Kidney (tissue), 13 donors: ENCODE measurements at regions not wholly inside any gene's neighbourhood (a gene's known extent, or its start where the extent isn't known, plus 50 kb on each side); places are given as distances from the start of the nearest gene placed in this dataset.

ENCODE experiments used
- DNase-seq, 5 donors: peaks; one replicate each; pipeline ENCODE4 v3.0.0-alpha.2; 2013 to 2020
- FAIRE-seq: peaks from 2 replicates; lab custom pipeline; 2012; peaks lifted over from hg19 to GRCh38; lab: Jason Lieb, UNC
- H3K27ac ChIP-seq, 2 donors: one replicate each; pipeline ENCODE4 v1.7.0; 2013; ENCODE audit warnings: low read depth in 2 of 2, low read length in 2 of 2, inconsistent platforms in 1 of 2
- H3K27me3 ChIP-seq: one replicate; pipeline ENCODE4 v1.7.1; 2013; ENCODE audit warnings: low read length, inconsistent platforms; ENCODE audit not compliant: control insufficient read depth, insufficient read depth
- H3K36me3 ChIP-seq, 3 donors: one replicate each; pipeline versions ENCODE4 v1.7.0 to v1.7.1; 2013; ENCODE audit warnings: low read length in 3 of 3, control low read depth in 1 of 3, inconsistent platforms in 1 of 3; ENCODE audit not compliant: insufficient read depth in 3 of 3, control insufficient read depth in 2 of 3
- H3K4me1 ChIP-seq, 3 donors: one replicate each; pipeline versions ENCODE4 v1.7.0 to v1.7.1; 2013; ENCODE audit warnings: low read length in 3 of 3, inconsistent platforms in 1 of 3, low read depth in 1 of 3; ENCODE audit not compliant: control insufficient read depth in 2 of 3, insufficient read depth in 2 of 3
- H3K4me3 ChIP-seq, 3 donors: one replicate each; pipeline versions ENCODE4 v1.7.0 to v1.8.1; 2013; ENCODE audit warnings: low read length in 3 of 3, control low read depth in 1 of 3, inconsistent platforms in 1 of 3
- H3K9ac ChIP-seq, 3 donors: one replicate each; pipeline versions ENCODE4 v1.7.0 to v1.7.1; 2013; ENCODE audit warnings: low read length in 3 of 3, control low read depth in 1 of 3, inconsistent platforms in 1 of 3
- H3K9me3 ChIP-seq, 3 donors: one replicate each; pipeline versions ENCODE4 v1.7.0 to v1.7.1; 2013; ENCODE audit warnings: low read length in 3 of 3, control low read depth in 1 of 3, inconsistent platforms in 1 of 3; ENCODE audit not compliant: control insufficient read depth in 2 of 3, insufficient read depth in 1 of 3
- intact Hi-C: fragments of 100-400 bp; cut with DNase I; formaldehyde crosslinking; loops from one replicate; pipeline ENCODE4 v1.11.1; 2022
- TF ChIP-seq, protein P1 (sequence below): IDR thresholded peaks from 3 replicates; pipeline ENCODE4 v1.5.1; 2012; ENCODE audit warnings: mild to moderate bottlenecking, moderate library complexity, borderline replicate concordance; ENCODE audit not compliant: insufficient read depth; ENCODE audit errors: extremely low read depth
- donor health status: control.
- donor health status: control.
- donor health status: control.
- donor health status: control.
- donor health status: control.
- donor health status: DM: yes; HTN: yes; CAD: no.
- donor health status: Normal renal cell carcinoma (clear cell type).

DNA sequence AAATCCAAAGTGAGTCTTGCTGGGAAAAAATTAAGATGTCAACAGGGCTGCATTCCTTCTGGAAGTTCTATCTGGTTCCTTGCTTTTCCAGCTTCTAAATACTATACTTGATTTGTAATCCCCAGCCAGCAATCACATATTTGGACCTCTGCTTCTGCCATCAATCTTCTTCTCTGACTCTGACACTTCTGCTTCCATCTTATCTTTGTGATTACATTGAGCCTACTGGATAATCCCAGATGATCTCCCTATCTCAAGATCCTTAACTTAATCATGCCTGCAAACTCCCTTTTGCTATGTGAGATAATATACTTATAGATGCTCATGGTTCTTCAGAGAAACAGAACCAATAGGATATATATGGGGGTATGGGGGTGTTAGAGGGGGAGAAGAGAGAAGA is 49.9 kb upstream of the ZDHHC17 start:
- Histone ChIP-seq H3K4me1 (no peaks in the 10 kb centered on the region), H3K9ac (no peak overlapping the region), H3K36me3 (no peaks in the 10 kb centered on the region), H3K9me3 (no peaks in the 10 kb centered on the region), H3K27me3 (no peaks in the 10 kb centered on the region), H3K27ac (no peak overlapping the region), H3K4me3 (no peak overlapping the region)
- intact Hi-C loops: no loop called here
- FAIRE-seq (no peak), DNase-seq (no peak)
- TF ChIP-seq, protein P1, sequence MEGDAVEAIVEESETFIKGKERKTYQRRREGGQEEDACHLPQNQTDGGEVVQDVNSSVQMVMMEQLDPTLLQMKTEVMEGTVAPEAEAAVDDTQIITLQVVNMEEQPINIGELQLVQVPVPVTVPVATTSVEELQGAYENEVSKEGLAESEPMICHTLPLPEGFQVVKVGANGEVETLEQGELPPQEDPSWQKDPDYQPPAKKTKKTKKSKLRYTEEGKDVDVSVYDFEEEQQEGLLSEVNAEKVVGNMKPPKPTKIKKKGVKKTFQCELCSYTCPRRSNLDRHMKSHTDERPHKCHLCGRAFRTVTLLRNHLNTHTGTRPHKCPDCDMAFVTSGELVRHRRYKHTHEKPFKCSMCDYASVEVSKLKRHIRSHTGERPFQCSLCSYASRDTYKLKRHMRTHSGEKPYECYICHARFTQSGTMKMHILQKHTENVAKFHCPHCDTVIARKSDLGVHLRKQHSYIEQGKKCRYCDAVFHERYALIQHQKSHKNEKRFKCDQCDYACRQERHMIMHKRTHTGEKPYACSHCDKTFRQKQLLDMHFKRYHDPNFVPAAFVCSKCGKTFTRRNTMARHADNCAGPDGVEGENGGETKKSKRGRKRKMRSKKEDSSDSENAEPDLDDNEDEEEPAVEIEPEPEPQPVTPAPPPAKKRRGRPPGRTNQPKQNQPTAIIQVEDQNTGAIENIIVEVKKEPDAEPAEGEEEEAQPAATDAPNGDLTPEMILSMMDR: no peak
